PC-9 (cell line): ENCODE measurements at regions not wholly inside any gene's neighbourhood (a gene's known extent, or its start where the extent isn't known, plus 50 kb on each side); places are given as distances from the start of the nearest gene placed in this dataset.

Source experiments
- CTCF ChIP-seq: fragments of 200-600 bp; sonication (generic); conservative IDR thresholded peaks from 2 replicates; pipeline ENCODE4 v1.6.1; 2017; ENCODE audit warnings: mixed run types, antibody characterized with exemption, mild to moderate bottlenecking, moderate library complexity
- EZH2 ChIP-seq: fragments of 200-600 bp; sonication (generic); IDR thresholded peaks from 2 replicates; pipeline ENCODE4 v1.8.0; 2017; ENCODE audit warnings: antibody characterized with exemption, low read depth

GRCh38 chr20:7656687-7657467, 283.4 kb downstream of the HAO1 start:
- TF ChIP-seq CTCF (no peak), EZH2 (no peak)
